NCI-H1930 (cell line): ENCODE measurements at regions not wholly inside any gene's neighbourhood (a gene's known extent, or its start where the extent isn't known, plus 50 kb on each side); places are given as distances from the start of the nearest gene placed in this dataset.

Experiments
- DNase-seq, 2 experiments: peaks; one replicate each; lab custom pipeline; 2025; lab: John Stamatoyannopoulos, UW

DNA sequence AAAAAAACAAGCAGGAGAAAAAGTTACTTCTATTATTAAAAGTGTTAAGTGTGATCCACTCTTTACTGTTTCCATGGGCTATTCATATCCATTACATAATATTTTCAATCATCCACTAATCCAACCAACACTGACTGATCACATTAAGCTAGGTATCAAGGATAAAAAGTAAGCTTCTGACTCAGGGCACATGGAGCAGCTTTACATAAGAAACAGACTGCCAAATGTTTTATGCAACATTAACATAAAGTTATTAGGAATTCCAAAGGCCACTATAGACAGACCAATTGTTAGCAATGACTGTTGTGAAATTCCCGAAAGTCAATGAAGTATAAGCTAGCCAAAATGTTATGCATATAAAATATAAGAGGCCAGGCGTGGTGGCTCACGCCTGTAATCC is 277.6 kb downstream of the ZEB2 start:
- DNase-seq, result no peak

DNA sequence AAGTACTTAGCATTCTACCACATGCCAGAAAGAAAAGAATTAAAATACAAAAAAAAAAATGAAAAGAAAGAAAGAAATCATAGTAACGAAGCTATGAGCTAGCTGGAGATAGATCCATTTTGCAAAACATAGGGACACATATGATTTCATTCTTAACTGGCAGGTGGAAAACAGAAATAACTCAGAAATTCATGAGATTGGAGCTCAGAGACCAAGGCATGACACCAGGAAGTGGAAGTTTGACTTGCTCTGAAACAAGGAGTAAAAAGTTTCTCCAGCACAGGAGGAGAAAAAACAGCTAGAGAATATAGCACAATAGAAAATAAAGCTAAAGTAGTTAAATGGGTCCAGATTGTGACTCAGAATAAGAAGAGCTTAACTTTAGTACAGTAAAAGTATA is 278.1 kb downstream of the ZEB2 start:
- DNase-seq, result no peak

DNA sequence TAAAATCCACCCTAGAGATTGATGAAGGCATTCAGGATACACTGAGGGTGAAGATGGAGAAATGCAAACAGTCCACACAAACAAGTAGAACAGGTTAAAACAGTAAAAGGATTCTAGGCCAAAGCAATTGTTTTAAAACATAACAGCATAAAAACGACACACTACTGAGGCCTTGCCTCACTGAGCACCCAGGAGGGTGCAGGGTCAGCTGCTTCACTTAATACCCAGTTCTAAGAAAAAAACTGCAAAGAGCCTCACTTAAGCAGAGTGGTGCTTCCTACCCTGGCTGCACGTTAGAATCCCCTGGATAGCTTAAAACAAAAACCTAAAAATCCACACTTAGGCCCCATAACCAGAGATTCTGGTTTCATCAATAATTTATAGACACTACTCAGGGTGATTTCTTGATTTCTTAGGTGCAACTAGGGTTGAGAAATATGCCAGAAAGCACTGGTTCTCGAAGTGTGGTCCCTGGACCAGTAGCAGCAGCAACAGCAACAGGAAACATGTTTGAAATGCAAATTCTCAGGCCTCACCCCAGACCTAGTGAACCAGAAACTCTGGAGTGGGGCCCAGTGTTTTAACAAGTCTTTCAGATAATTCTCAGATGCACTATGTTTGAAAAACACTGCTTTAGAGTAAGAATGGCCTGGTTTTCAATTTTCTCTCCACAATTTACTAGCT is 279.1 kb downstream of the ZEB2 start:
- DNase-seq, result no peak

DNA sequence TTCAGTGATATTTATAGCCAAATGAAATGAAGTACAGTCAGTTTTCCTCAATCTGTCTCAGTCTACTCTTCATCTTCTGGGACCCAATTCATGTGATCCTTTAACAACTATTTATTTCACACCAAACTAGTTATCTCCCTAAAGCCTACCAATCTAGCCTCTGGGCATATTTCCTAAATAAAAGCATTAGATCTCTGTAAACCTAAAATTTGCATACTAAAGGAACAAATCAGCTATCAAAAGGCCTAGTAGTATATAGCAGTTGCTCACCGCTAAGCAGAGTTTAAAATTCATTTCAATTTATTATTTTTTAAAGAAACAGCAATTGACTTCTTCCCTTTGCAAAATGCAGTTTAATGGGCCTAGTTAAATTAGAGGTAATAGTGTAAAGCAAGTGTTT is 280.2 kb downstream of the ZEB2 start:
- no peak for DNase-seq

DNA sequence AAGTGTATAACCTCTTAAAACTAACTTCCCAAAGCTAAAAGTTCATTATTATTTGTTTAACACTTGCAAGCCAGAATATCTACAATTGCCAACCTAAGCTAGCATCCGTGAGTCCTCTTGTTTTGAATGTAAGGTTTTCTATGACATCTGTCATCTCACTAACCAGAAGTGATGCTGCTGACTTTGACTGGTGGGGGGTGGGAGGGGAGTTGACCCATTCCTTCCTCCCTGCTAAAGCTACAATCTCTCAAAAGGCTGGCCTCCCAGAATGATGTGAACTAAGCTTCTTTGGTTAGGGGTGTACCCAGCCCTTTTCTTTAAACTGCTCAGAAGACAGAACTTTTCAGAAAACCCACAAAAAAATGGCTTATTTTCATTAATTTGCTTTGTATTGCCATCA is 280.6 kb downstream of the ZEB2 start:
- DNase-seq, result no peak

DNA sequence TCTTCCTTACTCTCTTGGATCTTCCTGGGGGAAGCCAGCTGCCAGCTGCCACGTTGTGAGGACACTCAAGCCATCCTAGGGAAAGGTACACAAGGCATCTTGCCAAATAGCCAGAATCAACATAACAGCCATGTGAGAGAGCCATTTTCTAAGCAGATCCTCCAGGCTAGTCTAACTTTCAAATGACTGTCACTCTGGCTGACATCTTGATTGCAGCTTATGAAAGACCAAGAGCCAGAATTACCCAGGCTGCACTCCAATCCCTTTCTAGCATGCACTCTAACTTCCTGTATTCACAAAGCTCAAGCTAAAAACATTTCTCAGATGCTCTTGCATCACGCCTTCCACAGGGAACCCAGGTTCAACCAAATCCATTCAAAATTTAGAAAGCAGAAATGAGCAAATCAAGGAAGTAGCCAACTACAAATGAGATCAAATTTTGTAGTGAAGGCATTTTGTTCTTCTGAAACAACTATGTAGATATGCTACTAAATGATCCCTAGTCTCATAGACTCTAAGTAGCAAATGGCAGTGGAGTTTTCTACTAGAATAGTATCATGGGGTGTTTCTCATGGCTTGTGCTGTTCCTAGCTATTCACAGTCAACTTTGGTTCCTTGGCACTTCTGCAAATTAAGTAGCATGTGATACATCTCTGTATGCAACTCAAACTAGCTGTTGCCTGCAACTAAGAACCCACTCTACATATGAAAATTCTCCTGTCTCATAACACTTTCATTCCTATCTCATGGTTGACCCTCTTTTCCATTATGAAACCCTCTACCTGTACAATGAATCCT is 281.9 kb downstream of the ZEB2 start:
- DNase-seq, result no peak

DNA sequence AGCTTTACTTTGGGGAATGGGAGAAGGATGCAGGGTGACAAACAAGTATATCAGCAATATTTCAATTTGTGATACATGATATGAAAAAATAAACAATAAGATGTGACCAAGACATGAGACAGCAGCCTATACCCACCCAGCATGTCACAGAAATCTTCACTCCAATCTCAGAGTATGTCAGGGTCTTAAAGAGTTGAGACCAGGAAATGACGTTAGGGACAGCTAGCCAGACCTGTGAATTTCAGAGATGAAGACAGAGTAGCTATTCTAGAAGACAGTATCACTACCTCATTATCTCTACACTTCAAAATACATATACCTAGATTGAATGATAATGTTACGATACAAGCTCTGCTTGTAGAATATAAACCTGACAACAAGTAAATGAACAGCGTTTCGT is 282.8 kb downstream of the ZEB2 start:
- no peak for DNase-seq

DNA sequence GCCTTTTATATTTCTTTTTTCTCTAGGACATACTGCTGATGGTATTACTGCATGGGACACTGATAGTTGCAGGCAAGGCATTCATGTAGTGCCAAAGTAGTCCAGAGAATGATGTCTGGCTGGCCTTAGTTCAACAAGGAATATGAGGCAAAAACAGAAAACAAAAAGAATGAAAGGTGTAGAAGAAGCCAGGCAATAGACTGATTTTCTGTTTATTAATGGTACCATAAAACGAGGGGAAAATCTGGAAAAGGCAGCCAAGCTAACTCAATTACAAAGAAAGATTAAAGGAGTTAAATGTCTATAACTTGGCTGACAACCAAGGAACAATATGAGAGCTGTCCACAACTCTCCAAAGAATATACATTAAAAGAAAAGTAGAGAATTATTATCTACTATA is 284.9 kb downstream of the ZEB2 start:
- no peak for DNase-seq

DNA sequence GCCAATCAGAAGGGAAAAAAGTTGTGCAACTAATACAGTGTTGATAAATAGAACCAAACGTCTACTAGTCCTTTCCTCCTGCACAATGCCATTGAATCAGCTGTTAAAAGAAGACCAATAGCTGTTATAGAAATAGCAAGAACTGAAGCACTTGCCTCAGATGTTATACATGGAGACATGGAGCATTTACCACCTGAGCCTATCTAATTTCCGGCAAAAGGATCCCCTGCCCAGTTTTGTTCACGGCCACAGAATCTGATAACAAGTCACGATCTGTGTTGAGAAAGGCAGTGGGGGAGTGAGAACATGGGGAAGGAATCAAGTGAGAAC is 285.4 kb downstream of the ZEB2 start:
- DNase-seq, result no peak

DNA sequence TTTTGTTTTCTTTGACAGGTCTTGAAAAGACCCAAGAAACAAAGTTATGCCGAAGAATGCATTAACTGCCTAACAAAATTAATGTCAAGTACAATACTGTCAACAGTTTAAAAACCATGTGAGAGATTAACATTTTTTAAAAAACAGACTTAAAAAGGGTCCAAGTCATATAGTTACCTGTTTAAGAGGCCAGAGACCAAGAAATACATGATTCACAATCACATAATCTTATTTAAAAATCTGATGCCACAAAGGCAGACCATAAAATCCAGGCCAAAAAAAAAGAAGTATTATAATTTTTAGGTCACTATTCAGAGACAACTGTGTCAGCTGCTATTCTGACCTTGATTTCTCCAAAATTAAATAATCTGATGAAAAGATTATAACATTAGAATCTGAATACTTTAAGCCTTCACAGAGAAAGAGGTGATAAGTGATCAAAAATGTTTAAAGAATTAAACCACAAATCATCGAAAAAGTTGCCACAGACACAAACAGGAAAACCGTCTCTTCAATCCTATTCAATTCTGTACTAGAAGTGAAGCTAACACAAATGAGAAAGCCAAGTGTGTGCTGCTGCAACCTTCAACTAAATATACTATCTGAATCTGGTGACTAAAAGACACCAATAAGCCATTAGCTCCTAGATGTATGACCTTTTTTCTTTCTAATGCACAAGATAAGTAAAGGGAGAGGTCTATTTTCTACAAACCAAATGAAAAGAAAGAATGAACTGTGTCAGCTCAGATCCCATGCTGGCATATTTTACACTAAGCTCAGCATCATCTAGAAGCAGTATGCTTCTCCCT is 286.0 kb downstream of the ZEB2 start:
- no peak for DNase-seq

DNA sequence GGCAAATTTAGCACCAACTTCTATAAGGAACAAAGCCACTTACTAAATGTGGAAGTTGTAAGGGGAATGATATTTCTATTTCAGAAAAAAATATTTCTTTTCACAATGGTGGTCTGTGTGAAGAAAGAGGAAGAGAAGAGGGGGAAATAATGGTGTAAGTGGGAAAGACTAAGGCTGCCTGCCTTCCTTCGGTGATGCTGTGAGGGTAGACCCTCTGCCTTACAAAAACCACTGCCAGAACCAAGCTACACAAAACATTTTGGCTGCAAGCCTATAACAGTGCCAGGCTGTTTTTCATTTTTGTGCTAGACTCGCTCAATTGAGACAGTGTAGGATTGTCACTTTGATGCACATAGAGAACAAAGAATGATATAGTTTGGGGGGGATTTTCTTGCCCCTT is 286.6 kb downstream of the ZEB2 start:
- no peak for DNase-seq

DNA sequence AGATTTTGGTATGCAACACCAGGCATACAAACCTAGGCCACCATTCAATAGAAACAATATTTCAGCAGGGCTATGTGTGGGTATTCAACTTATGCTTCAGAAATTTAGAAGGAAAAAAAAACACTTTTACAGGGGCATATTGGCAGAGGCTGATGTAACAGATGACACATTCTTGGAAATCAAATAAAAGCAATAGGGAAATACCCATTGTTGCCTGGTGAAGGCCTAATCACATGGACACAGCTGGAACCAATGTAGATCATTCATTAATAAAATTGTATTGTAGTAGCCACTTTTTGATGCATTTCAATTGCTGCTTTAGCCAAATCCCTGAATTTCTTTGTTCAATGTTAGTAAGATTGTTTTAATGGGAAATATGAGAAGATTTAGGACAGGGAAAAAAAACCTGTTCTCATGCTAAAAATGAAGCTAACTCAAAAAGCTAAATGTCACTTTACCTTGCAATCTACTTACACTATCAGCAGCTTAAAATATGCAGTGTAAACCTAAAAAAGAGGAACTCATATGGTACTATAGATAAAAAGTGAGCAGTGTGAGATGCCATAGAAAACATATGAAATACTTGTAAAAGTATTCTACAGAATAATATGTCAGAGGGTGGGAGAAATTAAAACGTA is 289.4 kb downstream of the ZEB2 start:
- DNase-seq, result no peak

DNA sequence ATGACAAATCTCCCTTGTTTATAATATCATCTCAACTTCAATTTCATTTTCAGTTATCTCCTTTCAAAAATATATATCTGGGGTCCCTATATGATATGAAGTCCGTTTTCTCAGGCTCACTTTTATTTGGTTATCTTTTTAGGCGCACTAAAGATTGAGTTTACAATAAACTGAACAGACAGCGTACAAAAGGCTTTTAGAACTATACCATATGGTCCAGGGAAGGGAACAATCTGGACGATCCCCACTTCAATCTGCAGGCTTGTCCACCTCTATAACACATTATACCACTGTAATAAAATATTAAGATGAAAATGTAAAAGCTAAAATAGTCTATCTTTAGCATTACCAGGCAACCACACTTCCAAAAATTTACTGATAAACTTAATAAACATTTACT is 289.9 kb downstream of the ZEB2 start:
- no peak for DNase-seq

DNA sequence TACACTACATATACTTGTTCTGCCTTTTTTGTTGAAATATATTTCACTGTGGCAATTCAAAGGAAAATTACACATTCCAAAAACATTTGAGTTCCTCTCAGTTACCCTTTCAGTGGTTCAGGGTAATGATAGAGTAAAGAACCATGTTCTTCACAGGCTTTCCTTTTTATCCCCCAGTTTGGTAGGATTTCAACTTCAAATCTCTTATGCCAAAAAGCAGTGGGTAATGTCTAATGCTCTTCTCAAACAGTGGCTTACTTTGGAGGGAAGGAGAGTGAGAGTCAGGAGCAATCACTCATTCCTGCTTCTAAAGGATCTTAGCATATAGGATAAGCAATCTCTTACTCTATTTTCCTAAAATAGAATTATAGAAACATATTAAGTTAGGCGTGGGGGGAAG is 290.6 kb downstream of the ZEB2 start:
- DNase-seq, result no peak

DNA sequence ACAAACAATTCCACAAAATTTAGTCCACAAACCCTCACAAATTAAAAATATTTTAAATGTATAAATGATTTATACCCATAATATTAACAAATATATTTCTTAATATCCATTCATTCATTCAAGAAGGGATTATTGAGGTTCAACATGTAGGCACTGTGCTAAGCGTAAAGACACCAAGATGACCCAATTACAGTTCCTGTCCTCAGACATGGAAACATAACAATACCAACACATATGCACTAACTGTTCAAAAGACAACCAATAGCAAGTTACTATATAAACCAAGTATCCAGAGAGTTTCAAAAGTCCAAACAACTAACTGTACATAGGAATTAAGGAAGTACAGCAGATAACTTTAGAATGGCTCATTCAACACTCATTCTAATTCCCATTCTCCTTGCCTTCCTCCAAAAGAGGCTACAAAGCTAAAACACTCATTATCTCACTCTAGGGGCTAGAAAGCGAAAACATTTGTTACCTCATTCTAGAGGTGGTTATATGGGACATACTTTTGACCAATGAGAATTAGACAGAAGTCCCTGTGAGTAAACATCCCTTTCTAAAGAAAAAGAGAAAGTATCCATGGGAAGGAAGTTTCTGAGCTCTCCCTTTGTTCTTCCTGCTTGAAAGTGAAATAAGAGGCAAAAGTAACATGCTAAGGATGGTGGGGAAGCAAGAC is 292.4 kb downstream of the ZEB2 start:
- DNase-seq, result no peak

DNA sequence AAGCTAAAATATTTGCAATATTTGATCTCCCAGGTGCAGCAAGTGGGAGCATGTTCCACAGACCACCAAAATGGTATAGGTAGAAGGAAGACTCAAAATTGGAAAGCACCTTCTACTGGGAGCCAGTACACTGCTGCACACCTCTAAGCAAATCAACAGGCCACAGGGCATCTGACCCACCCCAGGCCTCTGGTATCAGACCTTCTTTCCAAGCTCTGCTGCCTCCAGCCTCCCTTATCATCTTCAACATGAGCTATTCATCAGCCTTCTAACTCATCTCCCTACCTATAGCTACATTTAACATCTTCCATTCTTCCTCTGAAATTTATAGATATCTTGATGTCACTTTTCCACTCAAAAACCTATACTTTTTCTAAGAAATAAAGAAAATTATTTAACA is 294.8 kb downstream of the ZEB2 start:
- DNase-seq, result no peak

DNA sequence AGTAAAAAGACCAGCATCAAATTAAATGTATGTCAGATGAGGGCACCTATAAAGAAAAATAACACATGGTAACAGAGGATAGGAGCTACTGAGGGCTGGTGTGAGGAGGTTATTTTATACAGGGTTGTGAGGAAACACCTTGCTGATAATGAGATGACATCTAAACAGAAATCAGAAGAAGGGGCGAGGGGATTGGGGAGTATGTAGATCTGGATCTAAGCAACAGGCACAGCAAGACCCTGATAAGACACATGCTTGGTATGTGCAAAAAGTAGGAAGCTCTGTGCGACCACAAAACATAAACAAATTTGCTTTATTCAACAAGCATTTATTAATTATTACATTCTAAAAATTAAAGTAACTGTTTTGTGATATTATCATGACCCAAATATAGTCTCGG is 295.4 kb downstream of the ZEB2 start:
- DNase-seq, result no peak

DNA sequence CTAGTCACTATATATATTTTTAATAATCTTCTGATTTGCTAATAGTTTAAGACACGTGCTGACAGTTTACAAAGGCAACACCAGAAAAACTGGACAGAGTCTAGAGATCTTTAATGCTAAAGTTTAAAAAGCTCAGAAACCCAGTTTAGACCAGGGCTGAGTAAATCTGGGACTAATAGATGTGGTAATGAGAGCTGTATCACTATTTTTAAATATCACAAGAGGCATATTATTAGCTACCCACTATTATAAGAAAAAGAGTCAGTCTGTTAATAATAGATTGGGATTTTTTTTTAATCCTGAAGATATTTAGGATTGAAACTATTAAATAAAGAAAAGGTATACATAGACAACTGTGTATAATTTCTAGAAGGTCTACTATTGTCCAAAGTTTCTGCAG is 299.9 kb downstream of the ZEB2 start:
- DNase-seq, result no peak

DNA sequence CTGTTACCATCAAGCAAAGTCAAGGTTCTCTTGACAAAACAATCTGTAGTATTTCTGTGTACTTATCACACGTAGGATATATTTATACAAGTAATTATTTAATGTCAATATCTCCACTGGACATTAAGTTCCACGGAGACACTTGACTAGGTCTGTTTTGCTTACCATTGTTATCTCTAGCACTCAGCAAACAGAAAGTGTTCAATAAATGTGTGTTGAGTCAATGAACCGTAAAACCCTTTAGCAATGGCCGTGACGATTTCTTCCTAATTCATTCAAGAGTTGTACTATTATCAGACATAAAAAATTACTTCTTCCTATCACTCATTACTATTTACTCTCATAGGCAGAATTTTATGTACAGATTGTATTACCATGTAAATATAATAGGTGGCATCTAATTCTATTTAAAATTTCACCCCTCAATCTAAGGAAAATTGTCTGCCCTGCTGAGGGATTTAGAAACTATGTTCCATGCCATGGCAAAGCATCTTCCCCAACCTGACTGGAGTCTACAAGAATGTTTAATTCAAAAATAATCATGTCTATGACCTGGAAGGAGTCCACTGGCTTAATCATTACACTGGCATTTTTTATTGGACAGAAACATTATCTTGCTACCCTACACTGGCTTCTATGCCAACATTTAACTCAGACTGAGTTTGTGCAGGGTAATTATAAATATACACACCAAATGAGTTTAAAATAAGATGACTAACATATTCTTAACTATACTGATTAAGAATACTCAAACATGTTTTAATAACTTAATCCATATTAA is 301.9 kb downstream of the ZEB2 start:
- no peak for DNase-seq

DNA sequence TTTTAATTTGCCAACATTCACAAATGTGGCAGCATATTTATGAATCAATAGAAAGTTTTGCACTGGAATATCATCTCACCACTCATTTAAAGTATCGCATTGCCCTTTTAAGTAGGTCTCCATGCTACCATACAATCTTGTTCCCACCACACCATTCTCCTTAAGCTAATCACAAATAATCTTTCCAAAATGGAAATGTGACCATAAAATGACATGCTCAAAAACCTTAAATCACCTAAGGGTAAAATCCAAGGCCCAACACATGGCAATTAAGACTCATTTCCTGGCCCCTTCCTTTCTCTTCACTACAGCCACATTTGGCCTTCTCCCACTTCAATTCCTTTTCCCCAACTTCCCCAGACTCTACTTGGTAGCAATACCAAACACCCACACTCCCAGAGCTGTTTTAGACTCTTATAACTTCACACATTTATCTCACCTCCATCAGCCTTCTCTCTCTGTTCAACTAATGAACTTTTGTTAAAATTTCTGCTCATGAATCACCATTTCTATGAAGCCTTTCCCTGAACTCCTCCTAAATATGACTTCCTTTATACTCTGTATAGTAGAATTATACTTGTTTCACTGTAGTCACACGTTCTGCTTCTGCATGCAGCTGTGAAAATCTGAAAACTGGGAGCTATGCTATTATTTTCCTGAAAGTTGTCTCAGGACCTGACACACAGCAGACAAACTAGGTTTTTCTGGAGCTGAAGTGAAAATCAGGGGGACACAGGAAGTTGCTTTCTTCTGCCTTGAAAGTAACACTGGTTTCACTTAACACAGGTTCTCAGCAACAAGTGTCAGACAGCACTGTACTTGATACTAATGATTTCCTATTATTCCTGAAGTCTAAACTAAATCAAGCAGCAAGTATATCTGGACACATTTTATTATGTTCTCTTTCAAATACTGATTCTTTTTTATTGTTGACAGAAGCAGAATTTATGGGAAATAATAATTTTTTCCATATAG is 303.9 kb downstream of the ZEB2 start:
- no peak for DNase-seq
